ENCODE measurements at regions not wholly inside any gene's neighbourhood (a gene's known extent, or its start where the extent isn't known, plus 50 kb on each side); places are given as distances from the start of the nearest gene placed in this dataset.
"Not testable (repeated sequence)": the region's sequence is repeated elsewhere in the genome, so short reads cannot be mapped to it uniquely, and the experiment has no call there.

- DNase-seq (ENCODE audit: low spot score): no peak
These were observed 810.3 kb upstream of the CRIM1 start for GRCh38 chr2:35545301-35545700.

- DNase-seq (ENCODE audit: low spot score): no peak
These were observed 816.8 kb upstream of the CRIM1 start for GRCh38 chr2:35538796-35539195.

- DNase-seq (ENCODE audit: low spot score): no peak
These were observed 824.9 kb upstream of the CRIM1 start for GRCh38 chr2:35530615-35531135.

GRCh38 chr2:35526741-35527140, 828.8 kb upstream of the CRIM1 start:
- no peak for DNase-seq (ENCODE audit: low spot score)

- no peak for DNase-seq (ENCODE audit: low spot score)
These were observed 833.1 kb upstream of the CRIM1 start for GRCh38 chr2:35522450-35522849.

GRCh38 chr2:35510636-35511035, 844.9 kb upstream of the CRIM1 start:
- DNase-seq (ENCODE audit: low spot score): no peak

GRCh38 chr2:35508601-35509000, 847.0 kb upstream of the CRIM1 start:
- DNase-seq (ENCODE audit: low spot score): no peak

- no peak for DNase-seq (ENCODE audit: low spot score)
These were observed 851.2 kb upstream of the CRIM1 start for GRCh38 chr2:35504419-35504818.

GRCh38 chr2:35503738-35504199, 851.8 kb upstream of the CRIM1 start:
- DNase-seq (ENCODE audit: low spot score): no peak

- no peak for DNase-seq (ENCODE audit: low spot score)
These were observed 852.3 kb upstream of the CRIM1 start for GRCh38 chr2:35503311-35503710.

- DNase-seq (ENCODE audit: low spot score): no peak
These were observed 854.5 kb upstream of the CRIM1 start for GRCh38 chr2:35501076-35501475.

GRCh38 chr2:35496022-35496421, 859.6 kb upstream of the CRIM1 start:
- no peak for DNase-seq (ENCODE audit: low spot score)

- DNase-seq (ENCODE audit: low spot score): no peak
These were observed 860.4 kb upstream of the CRIM1 start for GRCh38 chr2:35495182-35495581.

GRCh38 chr2:35478121-35478520, 877.5 kb upstream of the CRIM1 start:
- DNase-seq (ENCODE audit: low spot score): not testable (repeated sequence)

- no peak for DNase-seq (ENCODE audit: low spot score)
These were observed 887.3 kb upstream of the CRIM1 start for GRCh38 chr2:35468245-35468644.

- DNase-seq (ENCODE audit: low spot score): no peak
These were observed 891.6 kb upstream of the CRIM1 start for GRCh38 chr2:35463805-35464596.

- no peak for DNase-seq (ENCODE audit: low spot score)
These were observed 893.2 kb upstream of the CRIM1 start for GRCh38 chr2:35462226-35462998.

- no peak for DNase-seq (ENCODE audit: low spot score)
These were observed 894.2 kb upstream of the CRIM1 start for GRCh38 chr2:35461406-35461805.

- no peak for DNase-seq (ENCODE audit: low spot score)
These were observed 900.5 kb upstream of the CRIM1 start for GRCh38 chr2:35454966-35455638.

GRCh38 chr2:35447821-35448220, 907.8 kb upstream of the CRIM1 start:
- DNase-seq (ENCODE audit: low spot score): no peak

- DNase-seq (ENCODE audit: low spot score): no peak
These were observed 908.4 kb upstream of the CRIM1 start for GRCh38 chr2:35447215-35447614.

GRCh38 chr2:35443087-35443486, 912.5 kb upstream of the CRIM1 start:
- no peak for DNase-seq (ENCODE audit: low spot score)

- not testable (repeated sequence) for DNase-seq (ENCODE audit: low spot score)
These were observed 914.0 kb upstream of the CRIM1 start for GRCh38 chr2:35441575-35441974.
